ENCODE measurements at regions not wholly inside any gene's neighbourhood (a gene's known extent, or its start where the extent isn't known, plus 50 kb on each side); places are given as distances from the start of the nearest gene placed in this dataset.

DNA sequence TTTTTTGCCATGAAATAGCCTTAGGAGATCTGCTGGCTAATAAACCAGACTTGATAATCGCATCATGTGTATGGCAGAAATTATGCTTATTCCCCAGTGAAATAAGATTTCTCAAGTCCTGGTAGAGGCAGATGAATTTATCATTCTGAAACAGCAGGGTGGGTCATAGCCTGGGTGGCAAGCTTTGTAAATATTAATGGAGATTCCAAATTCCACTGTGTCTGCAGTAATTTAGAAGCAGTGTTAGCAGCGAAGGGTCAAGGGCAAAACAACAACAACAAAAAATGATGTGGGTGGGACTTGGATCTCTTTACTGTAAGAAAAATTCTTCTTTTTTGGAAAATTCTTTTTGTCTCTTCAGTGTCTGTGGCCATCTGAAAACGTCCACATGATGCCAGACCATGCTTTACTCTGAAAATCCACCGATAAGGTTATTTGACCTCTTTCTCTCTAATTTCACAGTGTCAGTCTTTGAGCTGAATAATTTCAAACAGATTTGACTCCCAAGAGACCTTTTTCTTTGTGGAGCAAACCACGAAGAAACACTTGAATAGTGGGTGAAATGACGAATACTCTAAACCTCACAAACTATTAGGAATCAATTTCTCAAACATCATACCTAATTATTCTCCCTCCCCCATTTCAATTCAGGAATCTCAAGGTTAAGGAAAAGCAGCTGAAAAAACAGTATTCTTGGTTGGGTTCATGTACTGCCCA, 106.0 kb upstream of the RPS23 start:
- DNase-seq, result no peak

DNA sequence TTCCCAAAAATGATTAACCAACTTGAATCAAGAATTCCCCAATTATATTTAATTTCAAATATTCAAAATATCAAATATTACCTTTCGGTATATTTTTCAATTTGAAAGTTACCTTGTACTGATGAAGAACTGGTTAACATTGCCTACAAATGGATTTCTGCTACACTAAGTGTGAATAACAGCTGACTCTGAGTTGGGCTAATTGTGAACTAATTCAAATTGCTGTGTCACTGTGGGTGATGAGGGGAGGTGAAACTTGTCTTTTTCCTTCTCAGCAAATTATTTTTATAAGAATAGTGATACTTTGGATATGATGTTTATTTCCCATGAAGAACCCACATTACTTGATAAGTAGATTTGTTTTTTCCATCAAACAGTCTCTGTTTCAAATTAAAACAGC, 103.4 kb upstream of the RPS23 start:
- DNase-seq, result no peak

DNA sequence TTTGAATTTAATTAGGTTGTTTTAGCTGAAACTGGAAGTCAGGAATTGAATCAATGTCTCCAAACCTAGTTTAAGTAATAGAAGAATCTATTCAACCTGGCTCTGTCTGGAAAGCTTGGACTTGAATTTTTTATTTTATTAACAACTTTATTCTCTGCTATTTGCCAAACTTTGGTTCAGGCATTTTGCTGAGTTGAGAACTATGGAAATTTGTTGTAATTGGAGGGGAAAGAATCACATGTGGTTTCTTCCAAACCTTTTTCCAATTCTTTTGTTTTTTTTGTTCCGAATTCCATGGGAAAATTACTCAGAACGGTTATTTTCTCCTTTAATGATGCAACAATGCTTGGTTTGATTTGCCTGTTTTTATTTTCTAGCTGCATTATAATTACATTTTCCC, 98.2 kb upstream of the RPS23 start:
- no peak for DNase-seq

DNA sequence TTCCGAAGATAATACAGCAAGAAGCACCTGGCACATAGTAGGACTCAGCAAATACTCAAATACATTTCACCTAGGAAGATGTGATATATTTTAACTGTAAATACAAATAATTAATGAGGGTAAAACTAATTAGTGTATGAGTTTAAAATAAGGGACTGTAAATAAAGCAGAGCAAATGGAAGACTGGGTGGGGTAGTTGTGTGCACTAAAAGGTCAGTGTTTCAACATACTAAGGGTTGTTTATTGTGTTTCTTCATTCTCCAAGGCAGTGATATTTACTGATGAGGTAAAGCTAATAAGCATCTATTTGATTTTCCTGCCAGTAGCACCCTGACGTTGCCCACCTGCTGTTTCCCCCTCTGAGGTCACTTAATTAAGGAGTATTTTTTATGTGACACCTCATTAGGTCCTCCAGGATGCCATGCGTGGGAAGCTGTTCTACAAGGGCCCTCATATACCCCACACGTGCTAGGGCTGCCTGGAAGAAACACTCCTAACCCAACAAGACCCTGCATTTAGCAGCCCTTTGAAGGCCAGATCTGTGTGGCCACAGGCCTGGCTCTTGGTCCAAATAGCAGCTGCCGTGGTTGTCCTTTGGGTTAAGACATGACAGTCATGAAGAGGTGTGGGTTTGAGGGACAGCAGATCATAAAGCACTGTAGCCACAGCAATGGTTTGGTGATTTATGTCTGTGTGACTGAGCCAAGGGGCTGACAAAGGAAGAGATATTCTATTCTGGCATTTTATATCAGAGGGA, 97.5 kb upstream of the RPS23 start:
- DNase-seq, result no peak

DNA sequence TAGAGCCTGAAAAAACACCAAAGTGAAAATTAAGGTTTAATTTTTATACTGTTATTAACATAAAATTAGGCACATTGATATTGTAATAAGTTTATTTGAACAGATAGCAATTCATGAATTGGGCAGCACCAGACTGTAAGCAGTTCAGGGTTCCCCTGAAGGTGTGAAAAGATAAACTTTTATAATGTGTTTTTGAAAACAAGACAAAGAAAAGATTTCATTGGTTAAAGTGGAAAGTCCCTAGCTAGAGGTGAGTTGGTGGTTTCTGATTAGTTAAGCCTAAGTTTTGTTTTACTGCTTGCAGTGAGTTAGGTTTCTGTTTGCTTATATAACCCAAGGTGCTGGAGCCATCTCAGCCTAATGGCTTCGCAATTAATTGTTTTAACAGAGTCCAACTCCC, 96.5 kb upstream of the RPS23 start:
- no peak for DNase-seq

DNA sequence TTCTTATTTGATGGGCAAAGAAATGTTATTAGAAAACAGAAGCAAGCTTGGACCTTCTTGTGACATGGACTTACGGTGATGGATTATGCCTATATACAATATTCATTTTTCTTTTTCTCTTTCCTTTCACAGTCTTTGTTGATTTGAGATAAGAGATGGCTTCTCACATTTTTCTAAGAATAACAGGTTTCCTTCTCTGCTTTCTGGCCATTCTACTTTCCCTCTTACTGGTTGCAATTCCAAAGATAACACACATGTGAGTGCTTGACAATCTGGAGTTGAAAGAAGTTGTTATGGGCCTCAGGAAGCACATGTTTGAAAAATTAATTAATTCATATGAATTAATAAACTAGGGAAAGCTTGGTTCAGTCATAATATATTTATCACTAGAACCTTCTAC, 89.8 kb upstream of the RPS23 start:
- DNase-seq, result no peak

DNA sequence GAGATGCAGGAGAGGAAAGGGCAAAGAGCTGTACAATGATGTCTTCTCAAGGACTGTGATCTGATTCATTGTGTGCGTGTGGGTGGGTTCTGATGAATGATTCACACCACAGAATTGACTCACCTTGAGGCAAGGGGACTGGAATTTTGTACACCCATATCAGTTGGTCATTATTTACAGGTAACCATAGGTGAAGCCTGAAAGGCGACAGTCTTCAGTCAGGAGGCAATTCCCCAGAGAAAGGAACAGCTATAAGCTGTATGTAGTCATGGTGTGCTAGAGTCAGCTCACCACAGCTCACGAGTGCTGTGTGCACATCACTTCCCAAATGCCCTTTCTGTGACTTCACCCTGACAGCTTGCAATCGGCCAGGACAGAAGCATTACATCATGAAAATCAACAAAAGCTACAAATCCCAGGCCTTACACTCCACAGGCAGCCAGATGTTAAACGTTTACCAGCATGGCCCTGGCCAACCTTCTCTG, 87.6 kb upstream of the RPS23 start:
- DNase-seq, result no peak

DNA sequence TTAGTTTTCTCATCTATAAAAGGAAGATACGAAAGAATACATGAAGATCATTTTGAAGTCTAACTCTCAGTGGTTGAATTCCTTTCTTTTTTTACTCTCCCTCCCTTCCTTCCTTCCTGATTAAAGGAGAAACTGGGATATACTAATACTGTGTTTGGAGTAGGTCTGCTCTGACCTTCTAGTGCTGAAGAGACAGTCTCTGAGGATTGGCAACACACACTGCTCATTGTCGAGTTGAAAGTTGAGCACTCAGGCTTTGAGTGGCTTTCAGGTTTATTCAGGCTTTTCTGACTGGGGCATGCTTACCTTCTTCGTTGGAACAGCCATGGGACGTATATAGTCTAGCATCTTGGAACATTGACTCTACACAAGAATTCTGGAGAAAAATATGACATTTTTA, 86.9 kb upstream of the RPS23 start:
- no peak for DNase-seq

DNA sequence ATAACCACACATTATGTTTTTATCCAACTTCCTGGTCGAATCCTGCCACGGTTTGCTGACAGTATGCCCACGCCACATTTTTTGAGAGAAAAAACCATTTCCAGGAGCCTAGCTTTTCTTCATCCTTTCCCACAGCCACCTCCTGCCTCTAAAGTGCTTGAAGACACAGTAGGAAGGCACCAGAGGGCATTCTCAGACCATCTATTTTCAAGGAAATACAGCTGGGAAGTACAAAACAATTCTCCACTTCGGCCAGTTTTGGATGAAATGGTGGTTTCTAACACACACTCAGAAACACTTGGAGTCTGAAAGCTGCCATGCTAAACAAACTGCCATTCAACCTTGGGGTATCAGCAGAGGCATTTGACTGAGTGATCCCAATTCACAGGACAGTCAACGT, 86.3 kb upstream of the RPS23 start:
- DNase-seq, result no peak

DNA sequence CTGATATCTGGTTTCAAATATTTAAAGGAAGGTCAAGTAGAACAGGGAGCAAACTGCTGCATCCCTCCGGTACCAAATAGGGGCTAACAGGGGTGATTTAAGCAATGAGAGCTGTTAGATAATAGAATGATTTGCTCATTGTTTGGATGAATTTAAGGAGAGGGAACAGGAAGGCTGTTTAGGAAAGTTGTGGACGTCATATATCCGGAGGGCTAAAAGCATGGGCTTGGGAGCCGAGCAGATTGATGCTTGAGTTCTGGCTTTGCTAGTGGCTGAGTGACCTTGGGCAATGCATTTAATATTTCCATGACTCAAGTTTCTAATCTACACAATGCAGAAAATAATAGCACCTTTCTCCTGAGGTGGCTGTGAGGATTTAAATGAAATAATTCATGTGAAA, 85.4 kb upstream of the RPS23 start:
- no peak for DNase-seq

DNA sequence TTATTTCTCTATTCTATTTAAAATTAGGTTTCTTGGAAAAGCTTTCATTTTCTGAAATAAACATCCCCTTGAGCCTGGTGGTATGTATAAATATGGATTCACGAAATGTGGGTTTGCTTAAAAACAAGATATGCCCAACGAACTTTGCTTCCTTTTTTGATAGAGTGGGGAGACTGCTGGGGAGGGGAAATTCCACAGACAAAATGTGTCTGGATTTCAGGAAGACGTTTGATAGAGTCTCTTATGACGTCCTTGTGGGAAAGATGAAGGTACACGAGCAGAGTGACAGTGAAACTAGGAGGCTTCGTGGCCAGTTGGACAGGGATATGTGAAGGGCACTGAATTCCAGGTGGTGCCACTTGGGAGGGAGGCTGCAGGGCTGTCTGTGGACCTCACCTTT, 84.5 kb upstream of the RPS23 start:
- no peak for DNase-seq

DNA sequence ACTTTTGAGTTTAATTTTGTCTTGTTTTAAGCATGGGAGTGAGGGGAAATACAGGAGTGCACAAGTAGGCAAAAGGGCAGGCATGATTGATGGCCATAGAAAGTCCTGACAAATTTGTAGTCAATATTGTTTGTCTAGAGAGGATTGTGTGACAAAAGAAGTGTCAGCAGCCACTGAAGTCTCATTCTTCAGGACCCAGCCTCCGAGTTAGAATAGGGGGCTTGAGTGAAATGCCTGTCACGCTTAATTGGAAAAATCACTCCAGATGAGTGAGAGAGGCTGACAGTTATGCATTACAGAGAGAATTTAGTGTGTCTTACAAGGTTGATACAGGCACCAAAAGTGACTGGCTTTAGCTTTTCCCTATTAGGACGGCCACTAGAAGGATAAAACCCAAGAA, 81.9 kb upstream of the RPS23 start:
- DNase-seq, result no peak

DNA sequence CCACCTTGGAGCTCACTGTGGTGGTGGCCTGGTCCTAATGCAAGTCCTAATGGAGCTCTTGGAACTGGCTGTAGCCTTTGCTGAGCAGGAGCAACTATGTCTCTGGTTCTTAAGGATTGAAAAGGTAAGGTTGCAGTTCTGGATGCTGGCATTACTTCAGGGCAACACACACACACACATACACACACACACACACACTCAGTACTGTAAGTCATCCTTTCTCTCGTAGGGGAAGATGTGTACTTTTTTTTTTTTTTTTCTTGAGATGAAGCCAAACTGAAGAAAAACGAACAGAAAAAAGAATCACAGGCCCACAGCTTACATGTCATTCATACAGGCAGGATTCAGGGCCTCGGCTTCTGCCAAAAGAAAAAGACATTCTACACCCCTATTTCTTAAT, 81.1 kb upstream of the RPS23 start:
- DNase-seq, result no peak

DNA sequence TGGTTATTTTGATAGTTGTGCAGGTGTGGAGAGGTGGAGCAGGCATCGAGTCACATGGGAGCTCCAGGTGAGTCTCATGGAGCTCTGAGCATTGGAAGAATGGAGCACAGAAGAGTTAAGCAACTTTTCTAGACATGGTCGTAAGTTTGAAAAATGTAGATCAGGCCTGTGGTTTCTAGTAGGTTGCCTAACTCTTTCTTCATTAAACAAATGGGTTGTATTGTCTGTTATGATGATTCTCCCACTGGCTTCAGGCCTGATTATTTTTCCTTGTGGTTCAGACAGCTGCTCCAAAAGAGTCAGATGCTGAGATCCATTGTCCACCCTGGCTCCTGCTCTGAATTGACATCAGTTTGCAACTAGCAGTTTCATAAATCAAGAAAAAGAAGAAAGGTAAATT, 80.3 kb upstream of the RPS23 start:
- DNase-seq, result no peak

DNA sequence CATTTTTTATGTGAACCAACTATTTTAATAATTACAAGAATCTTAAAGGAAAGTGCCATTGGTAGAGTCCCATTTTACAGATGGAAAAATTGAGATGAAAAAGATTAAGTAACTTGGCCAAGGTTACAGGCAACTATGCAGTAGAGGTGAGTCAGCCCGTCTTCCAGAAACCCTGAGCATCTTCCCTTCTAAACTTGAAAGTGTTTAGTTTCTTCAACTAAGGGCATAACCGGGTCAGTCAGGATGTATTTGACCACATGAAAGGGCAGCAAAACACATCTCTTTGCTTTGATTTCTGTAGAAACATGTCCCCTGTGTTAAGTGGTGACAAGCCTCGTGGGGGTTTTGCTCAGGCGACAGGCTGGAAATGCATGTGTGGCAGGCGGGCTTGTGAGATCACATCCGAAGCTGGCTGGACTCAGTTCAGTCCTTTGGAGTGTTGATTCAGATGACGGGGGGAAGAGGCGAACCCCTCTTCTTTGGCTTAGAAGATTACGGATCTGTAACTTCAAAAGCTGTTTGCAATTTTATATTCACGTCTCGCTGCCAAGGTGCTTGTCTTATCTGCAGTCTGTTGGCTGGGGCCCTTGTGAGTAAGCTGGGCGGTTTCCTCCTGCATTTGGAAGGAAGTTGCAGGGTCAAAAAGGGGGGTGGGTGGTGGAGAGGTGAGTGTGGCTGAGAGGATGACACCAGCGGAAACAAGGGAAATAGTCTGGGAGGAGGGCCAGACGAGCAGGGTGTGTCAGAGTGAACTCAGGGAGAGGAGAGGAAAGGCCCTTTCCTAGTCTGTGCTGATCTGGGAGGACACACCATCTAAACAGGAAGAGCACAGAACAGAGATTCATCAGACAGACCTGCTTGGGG, 78.9 kb upstream of the RPS23 start:
- peak; percentile 74 for DNase-seq

DNA sequence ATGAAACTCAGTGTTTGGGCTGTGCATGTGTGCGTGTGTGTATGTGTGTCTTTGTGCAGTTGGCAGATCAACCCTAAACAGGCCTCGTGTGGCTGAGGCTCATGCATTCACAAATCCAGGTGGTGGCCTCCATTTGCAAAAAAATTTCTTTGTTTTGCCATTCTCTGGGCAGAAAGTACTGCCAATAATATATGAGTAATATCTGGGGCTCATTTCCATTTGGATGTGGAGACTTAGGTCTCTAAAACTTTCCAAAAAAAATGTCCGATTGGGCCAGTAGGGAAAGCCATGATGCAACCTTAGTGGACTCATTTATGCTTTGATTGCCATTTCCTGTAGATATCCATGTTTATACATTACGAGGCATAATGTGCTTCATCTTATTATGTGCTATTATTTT, 77.9 kb upstream of the RPS23 start:
- DNase-seq, result no peak

DNA sequence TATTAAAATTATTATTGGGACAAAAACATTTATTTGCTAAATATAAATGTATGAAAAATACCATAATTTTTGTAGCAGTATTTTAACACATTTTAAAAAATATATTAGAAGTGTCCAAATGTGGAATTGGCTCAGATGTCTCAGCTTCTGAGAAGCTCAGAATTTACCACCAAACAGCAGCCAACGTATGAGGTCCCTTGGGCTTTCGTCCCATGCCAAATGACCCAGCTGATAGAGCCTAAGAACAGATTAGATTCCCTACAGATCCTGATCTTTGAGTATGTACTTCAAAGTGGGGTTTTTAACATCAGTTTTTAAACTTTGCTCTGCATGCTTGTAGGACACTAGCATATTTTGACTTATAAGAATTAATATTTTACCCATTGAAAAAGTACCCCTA, 77.3 kb upstream of the RPS23 start:
- no peak for DNase-seq

DNA sequence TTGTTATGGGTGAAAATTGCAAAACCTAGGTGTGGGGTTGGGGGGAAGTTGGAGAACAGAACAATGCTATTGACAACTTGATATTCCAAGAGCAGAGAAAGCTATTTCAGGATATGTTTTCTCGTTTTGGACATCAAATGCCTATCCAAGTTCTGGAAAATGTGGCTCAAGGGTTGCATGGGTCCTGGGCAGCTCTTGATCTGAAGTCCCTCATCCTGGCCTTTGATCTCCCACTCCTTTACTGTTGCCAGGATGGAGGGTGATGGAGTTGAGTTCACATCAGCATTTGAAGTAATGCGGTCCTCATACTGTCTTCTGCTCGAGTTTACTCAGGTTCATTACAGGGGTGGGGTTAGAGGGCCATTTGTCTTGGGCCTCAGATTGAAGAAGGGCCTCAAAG, 76.9 kb upstream of the RPS23 start:
- no peak for DNase-seq

DNA sequence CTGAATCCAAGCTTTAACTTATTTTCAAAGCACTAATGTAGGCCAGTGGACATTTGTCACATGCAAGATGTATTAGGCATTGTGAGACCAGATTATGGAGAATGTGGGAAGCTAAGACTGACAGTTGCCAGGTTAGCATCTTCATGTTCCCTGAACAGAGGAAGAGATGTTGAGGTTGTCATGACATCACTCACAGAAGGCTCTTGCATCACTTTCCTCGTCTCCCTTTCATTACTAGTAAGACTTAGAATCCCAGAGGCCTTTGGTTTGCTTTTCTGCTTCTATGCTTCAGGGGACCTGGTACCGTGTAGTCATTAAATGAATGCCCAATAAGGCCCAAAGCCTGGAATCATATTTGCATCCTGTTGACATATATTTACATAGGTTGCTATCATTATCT, 76.4 kb upstream of the RPS23 start:
- DNase-seq, result no peak

DNA sequence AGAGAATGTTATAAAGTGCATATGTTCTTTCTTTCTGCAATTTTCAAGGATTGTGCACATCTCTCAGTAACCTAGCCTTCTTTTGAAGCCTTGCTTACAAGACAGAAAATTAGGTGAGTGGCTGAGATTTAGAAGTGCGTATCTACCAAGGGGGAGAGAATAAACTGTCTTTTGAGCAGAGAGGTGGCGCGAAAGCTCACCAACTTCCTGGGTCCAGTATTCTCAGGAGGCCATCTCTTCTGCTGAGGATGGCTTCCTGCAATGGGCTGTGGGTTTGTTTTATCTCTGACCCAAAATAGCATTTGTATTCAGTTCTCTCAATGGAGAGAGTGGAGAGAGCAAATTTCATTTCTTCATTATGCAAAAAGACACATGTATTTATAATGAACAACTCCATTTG, 75.4 kb upstream of the RPS23 start:
- no peak for DNase-seq

DNA sequence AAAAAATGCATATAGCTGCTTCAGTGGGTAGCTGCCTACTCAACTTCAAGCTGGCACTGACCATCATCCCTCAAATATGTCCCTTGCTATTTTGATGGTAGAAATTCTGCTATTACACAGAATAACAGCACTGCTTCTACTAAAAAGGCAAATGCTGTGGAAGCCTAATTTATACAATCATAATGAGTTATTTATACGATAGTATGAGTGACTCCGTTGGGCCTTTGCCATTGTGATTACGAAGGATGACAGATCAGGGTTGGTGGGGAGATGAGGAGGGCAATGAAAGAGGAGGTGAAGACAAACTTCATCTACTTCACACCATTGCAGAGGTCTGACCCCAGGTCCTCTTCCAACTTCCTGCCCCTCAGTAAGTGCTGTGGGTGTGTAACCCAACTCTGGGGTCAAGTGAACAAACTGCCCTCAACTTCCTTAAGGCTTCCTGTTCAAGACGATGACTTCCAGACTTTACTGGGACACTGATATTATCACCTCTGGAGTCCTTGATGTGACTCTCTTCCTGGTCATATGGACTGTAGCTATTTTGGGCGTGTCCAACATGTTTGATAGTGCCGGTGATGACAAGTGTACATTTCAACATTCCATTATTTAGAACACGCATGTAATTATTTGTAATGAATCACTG, 74.1 kb upstream of the RPS23 start:
- no peak for DNase-seq

DNA sequence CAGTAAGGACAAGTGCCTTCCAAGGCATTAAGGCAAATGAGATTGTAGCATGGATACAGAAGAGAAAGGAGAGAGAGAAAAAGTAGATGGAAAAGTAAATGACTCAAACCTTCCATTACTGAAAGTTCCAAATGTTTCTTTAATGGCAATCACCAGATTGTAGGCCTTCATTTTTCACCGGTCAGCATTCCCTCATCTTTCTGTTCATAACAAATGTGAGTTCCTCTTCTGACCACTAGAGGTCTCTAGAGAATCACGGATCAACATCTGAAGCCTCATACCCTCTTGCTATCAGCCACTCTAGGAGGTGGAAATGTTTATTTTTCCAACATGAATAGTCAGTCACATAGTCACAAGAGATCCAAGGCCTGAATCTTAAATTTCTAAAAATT, 73.6 kb upstream of the RPS23 start:
- peak; percentile 61 for DNase-seq

DNA sequence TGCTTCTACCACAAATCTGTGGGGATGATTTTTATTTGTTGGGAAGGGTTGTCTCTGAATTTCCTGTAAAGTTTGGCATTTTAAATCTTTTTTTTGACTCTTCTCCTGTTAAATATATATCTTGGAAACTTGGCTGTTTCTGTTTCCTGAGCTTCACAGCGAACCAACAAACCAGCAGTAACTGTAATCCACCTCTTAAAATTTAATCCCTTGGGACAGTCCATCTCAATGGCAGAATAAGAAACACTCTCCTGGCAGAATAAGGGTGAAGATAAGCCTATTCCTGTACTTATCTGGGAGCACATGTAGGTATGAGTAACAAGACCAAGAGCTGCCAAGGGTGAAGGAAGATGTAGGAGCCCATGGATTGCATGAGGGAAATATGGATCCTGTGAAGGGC, 73.1 kb upstream of the RPS23 start:
- DNase-seq, result no peak

All from CD4-positive, alpha-beta T cell treated with Interleukin-12 subunit alpha and Interleukin-12 subunit beta, for 1 hour (primary cell).